ENCODE measurements at regions not wholly inside any gene's neighbourhood (a gene's known extent, or its start where the extent isn't known, plus 50 kb on each side); places are given as distances from the start of the nearest gene placed in this dataset.

DNA sequence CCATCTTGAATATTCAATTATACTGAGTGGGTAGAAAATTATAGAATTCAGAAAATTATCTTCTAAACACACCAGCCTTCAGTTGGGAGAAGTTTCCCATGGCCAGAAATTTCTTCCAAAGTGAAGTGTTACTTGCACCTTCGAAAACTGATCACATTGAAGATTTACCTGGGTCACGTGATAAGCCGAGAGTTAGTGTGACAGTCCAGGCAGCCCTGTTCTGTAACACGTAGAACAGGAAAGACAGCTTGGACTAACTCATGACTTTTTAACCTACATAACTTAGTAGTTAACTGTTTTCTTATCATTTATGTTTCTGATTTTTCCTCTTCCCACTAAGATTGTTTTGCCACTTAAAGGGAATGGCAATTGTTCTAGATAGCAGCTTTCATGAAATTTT lies 118.3 kb upstream of the MTHFD1L start:
- no peak for TF ChIP-seq EZH2 (IDR thresholded peaks at IDR 0.05; ENCODE audit: borderline replicate concordance, low read length)
- TF ChIP-seq, protein P1, sequence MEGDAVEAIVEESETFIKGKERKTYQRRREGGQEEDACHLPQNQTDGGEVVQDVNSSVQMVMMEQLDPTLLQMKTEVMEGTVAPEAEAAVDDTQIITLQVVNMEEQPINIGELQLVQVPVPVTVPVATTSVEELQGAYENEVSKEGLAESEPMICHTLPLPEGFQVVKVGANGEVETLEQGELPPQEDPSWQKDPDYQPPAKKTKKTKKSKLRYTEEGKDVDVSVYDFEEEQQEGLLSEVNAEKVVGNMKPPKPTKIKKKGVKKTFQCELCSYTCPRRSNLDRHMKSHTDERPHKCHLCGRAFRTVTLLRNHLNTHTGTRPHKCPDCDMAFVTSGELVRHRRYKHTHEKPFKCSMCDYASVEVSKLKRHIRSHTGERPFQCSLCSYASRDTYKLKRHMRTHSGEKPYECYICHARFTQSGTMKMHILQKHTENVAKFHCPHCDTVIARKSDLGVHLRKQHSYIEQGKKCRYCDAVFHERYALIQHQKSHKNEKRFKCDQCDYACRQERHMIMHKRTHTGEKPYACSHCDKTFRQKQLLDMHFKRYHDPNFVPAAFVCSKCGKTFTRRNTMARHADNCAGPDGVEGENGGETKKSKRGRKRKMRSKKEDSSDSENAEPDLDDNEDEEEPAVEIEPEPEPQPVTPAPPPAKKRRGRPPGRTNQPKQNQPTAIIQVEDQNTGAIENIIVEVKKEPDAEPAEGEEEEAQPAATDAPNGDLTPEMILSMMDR (IDR thresholded peaks at IDR 0.05; ENCODE audit: low read length), result no peak
- H3K4me2 ChIP-seq (ENCODE audit: low read length), result no peak overlapping the region
- no peak overlapping the region for H3K27ac ChIP-seq (ENCODE audit: low read depth, low read length, poor library complexity, severe bottlenecking)
- peaks cover 26% of the 10 kb centered on the region for H3K4me1 ChIP-seq (ENCODE audit: insufficient read depth, low read length, severe bottlenecking)
- H4K20me1 ChIP-seq (ENCODE audit: insufficient read depth, low read length), result no peaks in the 10 kb centered on the region
- no peaks in the 10 kb centered on the region for H3K9me2 ChIP-seq (ENCODE audit: low read depth, low read length)
- H3F3A ChIP-seq (ENCODE audit: insufficient read depth, low read length), result no peaks in the 10 kb centered on the region
- H3K36me3 ChIP-seq (ENCODE audit: insufficient read depth, low read length), result peaks cover 71% of the 10 kb centered on the region
- no peak overlapping the region for H3K4me3 ChIP-seq (ENCODE audit: low read depth, low read length, poor library complexity, severe bottlenecking)
- no peaks in the 10 kb centered on the region for H3K9me3 ChIP-seq (ENCODE audit: low read length)
- no peaks in the 10 kb centered on the region for H3K27me3 ChIP-seq (ENCODE audit: insufficient read depth, low read length)
- no peak overlapping the region for H2AFZ ChIP-seq (ENCODE audit: low read length)
- no peak overlapping the region for H3K9ac ChIP-seq (ENCODE audit: low read length)
- H3K79me2 ChIP-seq (ENCODE audit: insufficient read depth, low read length), result peaks cover 58% of the 10 kb centered on the region

DNA sequence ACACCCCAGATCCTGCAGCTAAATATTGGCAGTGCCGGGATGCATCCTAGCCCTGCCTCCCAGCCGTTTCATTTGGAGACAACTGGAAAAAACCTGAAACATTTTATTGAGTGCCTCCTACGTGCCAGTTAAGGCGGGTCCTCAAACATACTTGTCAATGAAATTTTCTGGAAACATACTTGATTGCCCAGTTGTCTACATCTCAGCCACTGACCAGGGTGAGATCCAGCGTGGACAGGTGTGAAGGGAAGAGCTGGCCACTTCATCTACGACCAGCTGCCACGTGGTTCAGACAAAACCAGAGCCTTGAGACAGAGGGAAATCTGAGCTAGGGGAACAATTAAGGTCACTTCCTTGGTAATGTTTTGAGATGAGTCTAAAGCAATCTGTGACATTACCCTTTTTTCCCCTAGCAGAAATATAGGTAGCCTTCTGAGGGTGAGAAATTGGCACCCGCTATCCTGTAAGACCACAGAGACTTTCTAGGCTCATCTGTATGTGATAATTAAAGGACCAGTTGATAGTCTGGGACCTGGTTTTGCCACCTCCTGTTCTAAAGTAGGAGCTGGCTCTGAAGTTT lies 116.3 kb upstream of the MTHFD1L start:
- Histone ChIP-seq H3K4me2 (ENCODE audit: low read length) (no peak overlapping the region), H3K9ac (ENCODE audit: low read length) (no peak overlapping the region), H4K20me1 (ENCODE audit: insufficient read depth, low read length) (no peaks in the 10 kb centered on the region), H3K9me2 (ENCODE audit: low read depth, low read length) (no peaks in the 10 kb centered on the region), H3K79me2 (ENCODE audit: insufficient read depth, low read length) (peaks cover 51% of the 10 kb centered on the region), H2AFZ (ENCODE audit: low read length) (no peak overlapping the region), H3K27me3 (ENCODE audit: insufficient read depth, low read length) (no peaks in the 10 kb centered on the region), H3K4me3 (ENCODE audit: low read depth, low read length, poor library complexity, severe bottlenecking) (no peak overlapping the region), H3K4me1 (ENCODE audit: insufficient read depth, low read length, severe bottlenecking) (peaks cover 24% of the 10 kb centered on the region), H3K36me3 (ENCODE audit: insufficient read depth, low read length) (peaks cover 67% of the 10 kb centered on the region; the same call in 1 of the 2 replicates), H3K9me3 (ENCODE audit: low read length) (no peaks in the 10 kb centered on the region), H3F3A (ENCODE audit: insufficient read depth, low read length) (no peaks in the 10 kb centered on the region), H3K27ac (ENCODE audit: low read depth, low read length, poor library complexity, severe bottlenecking) (no peak overlapping the region)
- TF ChIP-seq, protein P1 (IDR thresholded peaks at IDR 0.05; ENCODE audit: low read length), result no peak
- no peak for TF ChIP-seq EZH2 (IDR thresholded peaks at IDR 0.05; ENCODE audit: borderline replicate concordance, low read length)

DNA sequence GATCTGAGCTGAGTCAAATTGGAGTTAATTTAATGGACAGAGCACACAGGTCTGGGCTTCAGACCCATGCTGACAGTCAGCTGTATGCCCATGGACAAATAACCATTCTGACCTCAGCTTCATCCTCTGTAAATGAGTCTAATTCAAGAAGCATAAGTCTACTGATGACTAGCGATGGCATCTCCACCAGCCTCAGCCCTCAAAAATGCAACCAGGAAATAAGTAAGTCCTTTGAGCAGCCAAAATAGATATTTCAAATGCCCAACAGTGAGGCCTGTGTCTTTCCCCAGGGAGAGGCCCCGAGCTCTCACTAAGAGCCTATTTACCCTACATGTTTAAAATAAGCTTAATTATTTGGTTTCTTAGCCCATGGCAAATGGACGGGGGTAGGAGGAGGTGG lies 114.2 kb upstream of the MTHFD1L start:
- Histone ChIP-seq H3K4me3 (ENCODE audit: low read depth, low read length, poor library complexity, severe bottlenecking) (no peak overlapping the region), H4K20me1 (ENCODE audit: insufficient read depth, low read length) (no peaks in the 10 kb centered on the region), H3F3A (ENCODE audit: insufficient read depth, low read length) (no peaks in the 10 kb centered on the region), H3K4me2 (ENCODE audit: low read length) (no peak overlapping the region), H3K79me2 (ENCODE audit: insufficient read depth, low read length) (peaks cover 36% of the 10 kb centered on the region), H3K9me3 (ENCODE audit: low read length) (no peaks in the 10 kb centered on the region), H3K27ac (ENCODE audit: low read depth, low read length, poor library complexity, severe bottlenecking) (no peak overlapping the region), H3K9ac (ENCODE audit: low read length) (no peak overlapping the region), H3K36me3 (ENCODE audit: insufficient read depth, low read length) (peaks cover 65% of the 10 kb centered on the region), H2AFZ (ENCODE audit: low read length) (no peak overlapping the region), H3K27me3 (ENCODE audit: insufficient read depth, low read length) (no peaks in the 10 kb centered on the region), H3K9me2 (ENCODE audit: low read depth, low read length) (no peaks in the 10 kb centered on the region), H3K4me1 (ENCODE audit: insufficient read depth, low read length, severe bottlenecking) (peaks cover 3% of the 10 kb centered on the region)
- TF ChIP-seq EZH2 (IDR thresholded peaks at IDR 0.05; ENCODE audit: borderline replicate concordance, low read length), result no peak
- TF ChIP-seq, protein P1 (IDR thresholded peaks at IDR 0.05; ENCODE audit: low read length), result no peak
